T-cell (primary cell): ENCODE measurements at regions not wholly inside any gene's neighbourhood (a gene's known extent, or its start where the extent isn't known, plus 50 kb on each side); places are given as distances from the start of the nearest gene placed in this dataset.
"Not testable (repeated sequence)": the region's sequence is repeated elsewhere in the genome, so short reads cannot be mapped to it uniquely, and the experiment has no call there.

Experiments
- ATAC-seq, 4 experiments: fragments of 200-7000 bp in 3 of 4; fragments of 150-1000 bp in 1 of 4; cut with Tn5 transposase; replicated peaks in 1 of 4; 1 replicate in 3 of 4; 2 replicates in 1 of 4; pipeline ENCODE4 v1.10.0; 2021; ENCODE audit warnings: moderate library complexity in 3 of 4, mild to moderate bottlenecking in 2 of 4, moderate number of reproducible peaks in 1 of 4
- CTCF ChIA-PET, 2 donors: fragments of 300-600 bp; sonication (Branson Sonifier 250); formaldehyde crosslinking; loops; one replicate each; lab custom pipeline; 2022; ENCODE audit warnings: antibody characterized with exemption in 2 of 2; lab: Charles Lee
- POLR2A ChIA-PET, 2 donors: fragments of 300-600 bp; sonication (Branson Sonifier 250); formaldehyde crosslinking; loops; one replicate each; lab custom pipeline; 2022; ENCODE audit warnings: antibody characterized with exemption in 2 of 2; lab: Charles Lee
- DNase-seq, 35 experiments: peaks; one replicate each; pipeline versions ENCODE4 v3.0.0 to v3.0.0-alpha.2; 2013 to 2023
- H3K27ac ChIP-seq: one replicate; pipeline ENCODE4 v1.5.1; 2013; ENCODE audit warnings: low read length
- H3K27me3 ChIP-seq, 2 experiments: replicated peaks in 1 of 2; 1 replicate in 1 of 2; 2 replicates in 1 of 2; pipeline versions ENCODE4 v1.6.1 to v1.7.0; 2013; ENCODE audit warnings: low read length in 1 of 2, mixed read lengths in 1 of 2; ENCODE audit not compliant: control insufficient read depth in 2 of 2, insufficient read depth in 2 of 2; ENCODE audit errors: extremely low read depth in 1 of 2
- H3K36me3 ChIP-seq, 2 donors: 1 replicate in 1 of 2; 2 replicates in 1 of 2; pipeline versions ENCODE4 v1.6.1 to v1.7.0; 2013; ENCODE audit warnings: low read length in 1 of 2; ENCODE audit not compliant: control insufficient read depth in 2 of 2, insufficient read depth in 1 of 2; ENCODE audit errors: extremely low read depth in 1 of 2
- H3K4me1 ChIP-seq, 2 experiments: 1 replicate in 1 of 2; 2 replicates in 1 of 2; pipeline versions ENCODE4 v1.6.1 to v1.7.0; 2013; ENCODE audit warnings: low read length in 2 of 2, mixed read lengths in 1 of 2; ENCODE audit not compliant: insufficient read depth in 2 of 2, control insufficient read depth in 1 of 2; ENCODE audit errors: extremely low read depth in 1 of 2
- H3K4me3 ChIP-seq, 2 donors: 1 replicate in 1 of 2; 2 replicates in 1 of 2; pipeline versions ENCODE4 v1.5.1 to v1.7.0; 2013; ENCODE audit warnings: mild to moderate bottlenecking in 2 of 2, low read length in 1 of 2, moderate library complexity in 1 of 2; ENCODE audit not compliant: control insufficient read depth in 1 of 2; ENCODE audit errors: extremely low read depth in 1 of 2
- H3K9me3 ChIP-seq: 2 replicates; pipeline ENCODE4 v1.7.0; 2013
- H3K27ac Mint-ChIP-seq, 2 donors: one replicate each; pipeline ENCODE4 v1.8.0; 2020 to 2021; ENCODE audit warnings: mild to moderate bottlenecking in 2 of 2, mixed read lengths in 2 of 2
- H3K27me3 Mint-ChIP-seq, 2 donors: one replicate each; pipeline ENCODE4 v1.8.0; 2021 to 2022; ENCODE audit warnings: mixed read lengths in 2 of 2
- H3K36me3 Mint-ChIP-seq: one replicate; pipeline ENCODE4 v1.8.0; 2021; ENCODE audit warnings: mixed read lengths
- H3K4me1 Mint-ChIP-seq, 3 donors: one replicate each; pipeline ENCODE4 v1.8.0; 2020 to 2022; ENCODE audit warnings: mixed read lengths in 3 of 3, mild to moderate bottlenecking in 1 of 3
- H3K4me3 Mint-ChIP-seq, 3 donors: one replicate each; pipeline ENCODE4 v1.8.0; 2020 to 2022; ENCODE audit warnings: mild to moderate bottlenecking in 3 of 3, mixed read lengths in 3 of 3, moderate library complexity in 3 of 3
- H3K9me3 Mint-ChIP-seq, 3 donors: one replicate each; pipeline ENCODE4 v1.8.0; 2020 to 2022; ENCODE audit warnings: mixed read lengths in 3 of 3
- WGBS: methylation state at CpG from one replicate; pipeline ENCODE4 v1.1.5; 2013; ENCODE audit warnings: missing lambda C conversion rate; ENCODE audit not compliant: insufficient coverage; 5-methylcytosine and 5-hydroxymethylcytosine counted together

GRCh38 chr1:241447031-241447644, 72.4 kb downstream of the FH start:
- CTCF ChIA-PET: no interaction called here
- no peak overlapping the region for H3K4me3 Mint-ChIP-seq
- 33% methylated on average over 1 of the region's 2 CpGs for WGBS

DNA sequence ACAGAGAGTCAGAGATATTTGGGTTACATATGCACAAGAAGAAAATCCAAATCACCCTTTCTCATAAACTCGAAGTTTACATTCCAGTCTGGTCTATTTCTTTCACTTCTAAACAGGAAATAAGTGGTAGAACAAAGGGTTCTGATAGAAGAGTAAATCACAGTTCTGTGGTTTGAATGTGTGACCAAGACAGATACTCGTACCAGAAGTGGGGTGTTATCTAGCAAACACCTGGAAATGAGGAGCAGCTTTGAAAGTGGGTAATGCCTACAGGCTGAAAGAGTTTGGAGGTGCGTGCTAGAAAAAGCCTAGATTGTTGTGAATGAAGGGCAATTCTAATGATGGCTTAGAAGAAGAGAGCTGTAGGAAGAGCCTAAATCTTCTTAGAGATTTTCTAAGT, 74.7 kb downstream of the FH start:
- Histone ChIP-seq H3K9me3 (no peaks in the 10 kb centered on the region), H3K4me1 (no peaks in the 10 kb centered on the region), H3K27me3 (no peaks in the 10 kb centered on the region), H3K4me3 (no peak overlapping the region), H3K27ac (no peak overlapping the region), H3K36me3 (no peaks in the 10 kb centered on the region)
- H3K4me3 Mint-ChIP-seq: no peak overlapping the region
- peaks cover 0 to 14% (median 14%) of the 10 kb centered on the region in 3 donors for H3K9me3 Mint-ChIP-seq
- no peak for DNase-seq
- no peaks in the 10 kb centered on the region for H3K4me1 Mint-ChIP-seq
- ChIA-PET CTCF (no interaction called here), POLR2A (no interaction called here)
- H3K27ac Mint-ChIP-seq: no peak overlapping the region
- ATAC-seq: no peak
- no peaks in the 10 kb centered on the region for H3K36me3 Mint-ChIP-seq
- peaks cover 0 to 17% of the 10 kb centered on the region in 2 donors for H3K27me3 Mint-ChIP-seq
- 0% methylated on average over 2 of the region's 3 CpGs for WGBS

More at GRCh38 chr1:241447031-241447644, 72.4 kb downstream of the FH start:
- ATAC-seq (no peak), DNase-seq (no peak)
- Histone ChIP-seq H3K27ac (no peak overlapping the region), H3K36me3 (no peaks in the 10 kb centered on the region), H3K4me3 (no peak overlapping the region), H3K4me1 (no peaks in the 10 kb centered on the region), H3K27me3 (no peaks in the 10 kb centered on the region), H3K9me3 (no peaks in the 10 kb centered on the region)
- POLR2A ChIA-PET: no interaction called here
- H3K27me3 Mint-ChIP-seq: peaks cover 0 to 16% of the 10 kb centered on the region in 2 donors
- no peak overlapping the region for H3K27ac Mint-ChIP-seq
- H3K4me1 Mint-ChIP-seq: no peaks in the 10 kb centered on the region
- H3K9me3 Mint-ChIP-seq: peaks cover 0 to 18% (median 14%) of the 10 kb centered on the region in 3 donors
- H3K36me3 Mint-ChIP-seq: no peaks in the 10 kb centered on the region

DNA sequence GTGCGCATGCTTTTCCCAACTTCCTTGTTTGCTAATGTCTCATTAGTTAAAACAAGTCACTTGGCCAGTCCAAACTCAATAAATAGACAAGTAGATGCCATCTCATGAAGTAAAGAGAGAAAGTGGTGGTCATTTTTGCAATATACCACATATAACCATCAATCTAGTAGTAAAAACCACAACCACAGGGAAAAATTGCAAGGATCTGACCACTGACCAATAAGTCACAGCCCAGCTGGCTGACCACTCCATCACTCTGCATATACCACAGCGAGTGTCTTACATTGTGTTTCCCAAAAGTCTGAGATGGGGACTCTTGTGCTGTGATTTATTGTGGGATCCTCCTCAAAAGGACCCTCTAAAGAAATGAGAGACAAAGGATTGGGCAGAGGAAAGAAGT, 76.0 kb downstream of the FH start:
- Mint-ChIP-seq H3K4me1 (no peaks in the 10 kb centered on the region), H3K9me3 (peaks cover 0 to 14% (median 14%) of the 10 kb centered on the region in 3 donors), H3K27ac (no peak overlapping the region), H3K27me3 (peaks cover 0 to 12% of the 10 kb centered on the region in 2 donors), H3K36me3 (no peaks in the 10 kb centered on the region), H3K4me3 (no peak overlapping the region)
- H3K4me3 ChIP-seq: no peak overlapping the region
- ChIA-PET CTCF (no interaction called here), POLR2A (no interaction called here)
- H3K4me1 ChIP-seq: no peaks in the 10 kb centered on the region
- no peak for ATAC-seq
- H3K27me3 ChIP-seq: no peaks in the 10 kb centered on the region
- no peaks in the 10 kb centered on the region for H3K9me3 ChIP-seq
- H3K36me3 ChIP-seq: no peaks in the 10 kb centered on the region
- no CpG with 5 or more reads among the region's 2 CpGs for WGBS
- no peak for DNase-seq
- H3K27ac ChIP-seq: no peak overlapping the region

- CTCF ChIA-PET: no interaction called here
- 47% methylated on average over 2 of the region's 4 CpGs for WGBS
- no peak for ATAC-seq
- Histone ChIP-seq H3K27ac (no peak overlapping the region), H3K9me3 (no peaks in the 10 kb centered on the region), H3K4me3 (no peak overlapping the region), H3K4me1 (no peaks in the 10 kb centered on the region), H3K36me3 (no peaks in the 10 kb centered on the region), H3K27me3 (no peaks in the 10 kb centered on the region)
- Mint-ChIP-seq H3K9me3 (peaks cover 0 to 14% (median 14%) of the 10 kb centered on the region in 3 donors), H3K27ac (no peak overlapping the region), H3K4me3 (no peak overlapping the region), H3K27me3 (peaks cover 0 to 12% of the 10 kb centered on the region in 2 donors), H3K36me3 (no peaks in the 10 kb centered on the region), H3K4me1 (no peaks in the 10 kb centered on the region)
- POLR2A ChIA-PET: no interaction called here
- no peak for DNase-seq
Measured at GRCh38 chr1:241442686-241443085, 76.9 kb downstream of the FH start.

GRCh38 chr1:241440904-241441303, 78.7 kb downstream of the FH start:
- H3K9me3 Mint-ChIP-seq: peaks cover 0 to 14% (median 14%) of the 10 kb centered on the region in 3 donors
- H3K4me1 Mint-ChIP-seq: no peaks in the 10 kb centered on the region
- no peak overlapping the region for H3K4me3 Mint-ChIP-seq
- H3K36me3 Mint-ChIP-seq: no peaks in the 10 kb centered on the region
- ATAC-seq: no peak
- Histone ChIP-seq H3K27me3 (no peaks in the 10 kb centered on the region), H3K4me1 (no peaks in the 10 kb centered on the region), H3K9me3 (no peaks in the 10 kb centered on the region), H3K36me3 (no peaks in the 10 kb centered on the region), H3K4me3 (no peak overlapping the region), H3K27ac (no peak overlapping the region)
- CTCF ChIA-PET: no interaction called here
- peaks cover 2 to 12% of the 10 kb centered on the region in 2 donors for H3K27me3 Mint-ChIP-seq
- no peak for DNase-seq
- POLR2A ChIA-PET: no interaction called here
- no peak overlapping the region for H3K27ac Mint-ChIP-seq
- WGBS: no CpG with 5 or more reads among the region's 2 CpGs

DNA sequence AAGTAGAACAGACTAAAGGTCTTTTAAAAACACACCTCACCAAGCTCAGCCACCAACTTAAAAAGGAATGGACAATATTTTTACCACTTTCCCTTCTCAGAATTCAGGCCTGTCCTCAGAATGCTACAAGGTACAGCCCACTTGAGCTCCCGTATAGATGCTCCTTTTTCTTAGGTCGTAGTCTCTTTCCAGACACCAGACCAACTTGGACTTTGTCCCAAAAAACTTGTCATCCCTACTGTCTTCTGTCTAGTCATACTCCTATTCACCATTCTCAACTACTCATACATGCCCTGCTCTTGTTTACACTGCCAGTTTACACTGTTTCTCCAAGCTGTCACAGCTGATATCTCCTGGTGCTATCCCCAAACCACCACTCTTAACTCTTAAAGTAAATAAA, 80.9 kb downstream of the FH start:
- H3K27ac ChIP-seq, ATAC-seq, H3K4me3 Mint-ChIP-seq, H3K27ac Mint-ChIP-seq, H3K9me3 ChIP-seq, H3K9me3 Mint-ChIP-seq, H3K4me1 ChIP-seq, POLR2A ChIA-PET, H3K36me3 Mint-ChIP-seq, DNase-seq, H3K36me3 ChIP-seq, H3K4me3 ChIP-seq, CTCF ChIA-PET, H3K27me3 ChIP-seq, H3K4me1 Mint-ChIP-seq: not testable (repeated sequence)
- whole genome bisulfite sequencing: 93% methylated on average over 2 of the region's 2 CpGs
- peaks cover 17 to 29% of the 10 kb centered on the region in 2 donors for H3K27me3 Mint-ChIP-seq

GRCh38 chr1:241432241-241432640, 75.2 kb upstream of the RGS7 start:
- ChIA-PET POLR2A (no interaction called here), CTCF (no interaction called here)
- H3K9me3 Mint-ChIP-seq: peaks cover 0 to 9% (median 7%) of the 10 kb centered on the region in 3 donors
- H3K27ac Mint-ChIP-seq: no peak overlapping the region
- 60% methylated on average over 1 of the region's 4 CpGs for WGBS
- H3K4me3 ChIP-seq: no peak overlapping the region
- no peaks in the 10 kb centered on the region for H3K4me1 ChIP-seq
- H3K27me3 Mint-ChIP-seq: peaks cover 40 to 44% of the 10 kb centered on the region in 2 donors
- no peaks in the 10 kb centered on the region for H3K9me3 ChIP-seq
- ATAC-seq (no peak), DNase-seq (no peak)
- H3K36me3 Mint-ChIP-seq: no peaks in the 10 kb centered on the region
- peaks cover 0 to 9% of the 10 kb centered on the region in 2 experiments for H3K27me3 ChIP-seq
- no peaks in the 10 kb centered on the region for H3K4me1 Mint-ChIP-seq
- no peaks in the 10 kb centered on the region for H3K36me3 ChIP-seq
- no peak overlapping the region for H3K4me3 Mint-ChIP-seq
- no peak overlapping the region for H3K27ac ChIP-seq
